ENCODE measurements at regions not wholly inside any gene's neighbourhood (a gene's known extent, or its start where the extent isn't known, plus 50 kb on each side); places are given as distances from the start of the nearest gene placed in this dataset.

DNA sequence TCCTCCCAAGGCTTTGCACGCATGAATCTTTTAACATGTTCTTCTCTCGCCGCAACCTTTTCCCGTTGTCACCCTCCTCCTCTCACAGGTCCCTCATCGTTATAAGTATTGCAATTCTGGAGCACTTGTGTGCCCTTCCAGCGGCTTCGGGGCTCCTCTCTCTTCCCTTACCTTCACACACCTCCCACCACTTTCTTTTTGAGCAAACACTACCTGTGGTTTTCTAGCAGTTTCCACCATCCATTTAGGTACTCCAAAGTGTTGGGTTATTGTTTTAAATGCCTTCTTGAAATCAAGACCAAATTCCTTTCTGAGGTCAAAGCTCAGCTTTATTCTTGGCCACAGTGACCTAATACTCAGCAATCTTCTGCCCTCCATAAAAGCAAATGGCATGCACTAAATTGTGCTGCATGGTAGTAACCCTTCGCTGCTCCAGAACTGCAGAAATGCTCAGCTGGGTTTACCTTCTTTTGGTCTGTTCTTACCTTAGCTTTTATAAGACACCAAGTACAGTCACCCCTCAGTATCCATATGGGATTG is 472.4 kb downstream of the SETD4 start:
- TF ChIP-seq, protein P1, sequence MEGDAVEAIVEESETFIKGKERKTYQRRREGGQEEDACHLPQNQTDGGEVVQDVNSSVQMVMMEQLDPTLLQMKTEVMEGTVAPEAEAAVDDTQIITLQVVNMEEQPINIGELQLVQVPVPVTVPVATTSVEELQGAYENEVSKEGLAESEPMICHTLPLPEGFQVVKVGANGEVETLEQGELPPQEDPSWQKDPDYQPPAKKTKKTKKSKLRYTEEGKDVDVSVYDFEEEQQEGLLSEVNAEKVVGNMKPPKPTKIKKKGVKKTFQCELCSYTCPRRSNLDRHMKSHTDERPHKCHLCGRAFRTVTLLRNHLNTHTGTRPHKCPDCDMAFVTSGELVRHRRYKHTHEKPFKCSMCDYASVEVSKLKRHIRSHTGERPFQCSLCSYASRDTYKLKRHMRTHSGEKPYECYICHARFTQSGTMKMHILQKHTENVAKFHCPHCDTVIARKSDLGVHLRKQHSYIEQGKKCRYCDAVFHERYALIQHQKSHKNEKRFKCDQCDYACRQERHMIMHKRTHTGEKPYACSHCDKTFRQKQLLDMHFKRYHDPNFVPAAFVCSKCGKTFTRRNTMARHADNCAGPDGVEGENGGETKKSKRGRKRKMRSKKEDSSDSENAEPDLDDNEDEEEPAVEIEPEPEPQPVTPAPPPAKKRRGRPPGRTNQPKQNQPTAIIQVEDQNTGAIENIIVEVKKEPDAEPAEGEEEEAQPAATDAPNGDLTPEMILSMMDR (IDR thresholded peaks at IDR 0.05 in 4 of 5, conservative IDR thresholded peaks at IDR 0.05 in 1 of 5) = no peak
- no peak for TF ChIP-seq POLR2A (IDR thresholded peaks at IDR 0.05)
